Hepatic stellate cell (primary cell): ENCODE measurements at regions not wholly inside any gene's neighbourhood (a gene's known extent, or its start where the extent isn't known, plus 50 kb on each side); places are given as distances from the start of the nearest gene placed in this dataset.

Source experiments
- DNase-seq: peaks from one replicate; pipeline ENCODE4 v3.0.0; 2011; ENCODE audit warnings: low spot score

- DNase-seq = no peak
Observed at GRCh38 chr5:24376210-24376609, 268.6 kb downstream of the CDH10 start.

- DNase-seq = no peak
Observed at GRCh38 chr5:24376616-24377015, 268.2 kb downstream of the CDH10 start.

GRCh38 chr5:24381861-24382489, 262.8 kb downstream of the CDH10 start:
- no peak for DNase-seq

GRCh38 chr5:24385070-24385469, 259.7 kb downstream of the CDH10 start:
- DNase-seq = no peak

- no peak for DNase-seq
Observed at GRCh38 chr5:24385617-24386016, 259.2 kb downstream of the CDH10 start.

GRCh38 chr5:24388448-24388847, 256.3 kb downstream of the CDH10 start:
- DNase-seq = no peak

GRCh38 chr5:24389968-24390367, 254.8 kb downstream of the CDH10 start:
- DNase-seq = no peak

GRCh38 chr5:24391816-24392215, 253.0 kb downstream of the CDH10 start:
- DNase-seq = no peak

GRCh38 chr5:24397601-24398000, 247.2 kb downstream of the CDH10 start:
- no peak for DNase-seq

- DNase-seq = no peak
Observed at GRCh38 chr5:24401773-24402172, 243.0 kb downstream of the CDH10 start.

GRCh38 chr5:24407466-24407865, 237.3 kb downstream of the CDH10 start:
- no peak for DNase-seq

- DNase-seq = no peak
Observed at GRCh38 chr5:24428345-24428744, 216.4 kb downstream of the CDH10 start.

- DNase-seq = no peak
Observed at GRCh38 chr5:24433555-24433954, 211.2 kb downstream of the CDH10 start.
